ENCODE measurements at regions not wholly inside any gene's neighbourhood (a gene's known extent, or its start where the extent isn't known, plus 50 kb on each side); places are given as distances from the start of the nearest gene placed in this dataset.

DNA sequence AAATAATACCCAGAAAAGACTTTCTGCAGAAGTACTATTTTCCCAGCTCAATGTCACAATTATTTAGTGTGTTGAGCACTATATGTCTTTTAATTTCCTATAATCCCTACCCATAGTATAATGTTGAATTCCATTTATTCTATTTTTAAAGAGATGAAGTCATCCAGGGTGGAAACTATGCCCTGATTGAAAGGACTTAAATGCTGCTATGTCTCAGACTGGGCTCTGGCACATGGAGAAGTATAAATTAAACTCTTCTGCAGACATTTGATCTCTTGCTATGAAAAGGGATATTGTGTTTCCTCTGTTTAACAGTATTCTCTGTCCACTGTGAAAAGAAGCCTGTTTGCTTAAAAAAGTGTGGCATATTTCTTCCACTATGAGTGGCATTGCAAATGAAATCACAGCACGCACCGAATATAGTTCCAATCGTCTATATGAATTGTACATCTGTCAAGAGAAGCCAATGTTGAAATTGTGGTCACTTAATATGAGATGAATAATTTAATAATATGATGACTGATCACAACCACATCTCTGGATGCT lies 192.3 kb downstream of the BCAT1 start:
- TF ChIP-seq, protein P1, sequence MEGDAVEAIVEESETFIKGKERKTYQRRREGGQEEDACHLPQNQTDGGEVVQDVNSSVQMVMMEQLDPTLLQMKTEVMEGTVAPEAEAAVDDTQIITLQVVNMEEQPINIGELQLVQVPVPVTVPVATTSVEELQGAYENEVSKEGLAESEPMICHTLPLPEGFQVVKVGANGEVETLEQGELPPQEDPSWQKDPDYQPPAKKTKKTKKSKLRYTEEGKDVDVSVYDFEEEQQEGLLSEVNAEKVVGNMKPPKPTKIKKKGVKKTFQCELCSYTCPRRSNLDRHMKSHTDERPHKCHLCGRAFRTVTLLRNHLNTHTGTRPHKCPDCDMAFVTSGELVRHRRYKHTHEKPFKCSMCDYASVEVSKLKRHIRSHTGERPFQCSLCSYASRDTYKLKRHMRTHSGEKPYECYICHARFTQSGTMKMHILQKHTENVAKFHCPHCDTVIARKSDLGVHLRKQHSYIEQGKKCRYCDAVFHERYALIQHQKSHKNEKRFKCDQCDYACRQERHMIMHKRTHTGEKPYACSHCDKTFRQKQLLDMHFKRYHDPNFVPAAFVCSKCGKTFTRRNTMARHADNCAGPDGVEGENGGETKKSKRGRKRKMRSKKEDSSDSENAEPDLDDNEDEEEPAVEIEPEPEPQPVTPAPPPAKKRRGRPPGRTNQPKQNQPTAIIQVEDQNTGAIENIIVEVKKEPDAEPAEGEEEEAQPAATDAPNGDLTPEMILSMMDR (IDR thresholded peaks at IDR 0.05; ENCODE audit: insufficient read depth, low read length, poor library complexity, severe bottlenecking) = no peak
- TF ChIP-seq EZH2phosphoT487 (conservative IDR thresholded peaks at IDR 0.05; ENCODE audit: low read length) = no peak
